NCI-H446 (cell line): ENCODE measurements at regions not wholly inside any gene's neighbourhood (a gene's known extent, or its start where the extent isn't known, plus 50 kb on each side); places are given as distances from the start of the nearest gene placed in this dataset.
"Not testable (repeated sequence)": the region's sequence is repeated elsewhere in the genome, so short reads cannot be mapped to it uniquely, and the experiment has no call there.

ENCODE experiments used
- DNase-seq, 2 experiments: peaks; one replicate each; lab custom pipeline; 2025; lab: John Stamatoyannopoulos, UW

GRCh38 chr7:106562711-106563366, 98.1 kb downstream of the CCDC71L start:
- DNase-seq = no peak

GRCh38 chr7:106561666-106562411, 99.1 kb downstream of the CCDC71L start:
- DNase-seq = no peak

GRCh38 chr7:106561151-106561550, 99.8 kb downstream of the CCDC71L start:
- DNase-seq = no peak

- no peak for DNase-seq
These were observed 100.5 kb downstream of the CCDC71L start for GRCh38 chr7:106560482-106560881.

DNA sequence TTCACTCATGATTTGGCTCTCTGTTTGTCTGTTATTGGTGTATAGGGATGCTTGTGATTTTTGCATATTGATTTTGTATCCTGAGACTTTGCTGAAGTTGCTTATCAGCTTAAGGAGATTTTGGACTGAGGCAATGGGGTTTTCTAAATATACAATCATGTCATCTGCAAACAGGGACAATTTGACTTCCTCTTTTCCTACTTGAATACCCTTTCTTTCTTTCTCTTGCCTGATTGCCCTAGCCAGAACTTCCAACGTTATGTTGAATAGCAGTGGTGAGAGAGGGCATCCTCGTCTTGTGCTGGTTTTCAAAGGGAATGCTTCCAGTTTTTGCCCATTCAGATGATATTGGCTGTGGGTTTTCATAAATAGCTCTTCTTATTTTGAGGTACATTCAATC, 104.7 kb downstream of the CCDC71L start:
- DNase-seq = not testable (repeated sequence)

- not testable (repeated sequence) for DNase-seq
These were observed 106.3 kb downstream of the CCDC71L start for GRCh38 chr7:106554623-106555022.

GRCh38 chr7:106553446-106553836, 107.5 kb downstream of the CCDC71L start:
- no peak for DNase-seq

- DNase-seq = no peak
These were observed 108.1 kb downstream of the CCDC71L start for GRCh38 chr7:106552645-106553445.

DNA sequence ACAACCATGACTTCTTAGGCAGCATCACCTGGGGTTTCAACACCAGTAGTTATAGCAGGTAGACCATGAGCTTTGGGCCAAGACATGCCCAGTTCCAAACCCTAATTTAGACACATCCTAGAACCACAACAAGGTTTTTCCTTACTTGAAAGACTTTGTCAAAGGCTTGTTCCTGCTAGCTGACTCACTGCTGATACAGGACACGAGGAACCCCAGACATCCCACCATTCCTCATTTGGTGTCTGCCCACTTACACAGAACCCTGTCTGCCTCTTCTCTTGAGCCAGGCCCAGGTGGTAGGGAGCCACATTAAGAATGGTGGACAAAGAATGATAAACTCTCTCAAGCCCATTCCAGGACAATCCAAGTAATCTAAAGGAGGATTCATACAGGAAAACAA, 109.0 kb downstream of the CCDC71L start:
- DNase-seq = no peak

DNA sequence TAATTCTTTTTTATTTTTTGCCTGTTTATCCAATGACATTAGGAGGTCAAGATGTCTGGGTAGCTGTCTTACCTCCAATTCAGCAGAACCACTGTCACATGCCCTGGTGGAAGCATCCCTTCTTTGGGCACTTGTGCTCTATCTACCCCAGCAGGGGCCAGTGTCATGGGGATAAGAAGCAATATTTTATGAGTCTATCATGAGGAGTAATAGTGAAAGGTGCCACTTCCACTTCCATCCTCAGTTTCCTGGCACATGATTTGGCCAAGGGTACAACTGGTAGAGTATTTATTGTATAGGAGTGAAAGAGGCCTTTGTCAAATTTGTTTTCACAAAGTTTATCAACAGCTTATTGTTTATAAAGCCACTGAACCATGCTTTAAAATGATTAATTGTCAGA, 112.5 kb downstream of the CCDC71L start:
- DNase-seq = no peak

DNA sequence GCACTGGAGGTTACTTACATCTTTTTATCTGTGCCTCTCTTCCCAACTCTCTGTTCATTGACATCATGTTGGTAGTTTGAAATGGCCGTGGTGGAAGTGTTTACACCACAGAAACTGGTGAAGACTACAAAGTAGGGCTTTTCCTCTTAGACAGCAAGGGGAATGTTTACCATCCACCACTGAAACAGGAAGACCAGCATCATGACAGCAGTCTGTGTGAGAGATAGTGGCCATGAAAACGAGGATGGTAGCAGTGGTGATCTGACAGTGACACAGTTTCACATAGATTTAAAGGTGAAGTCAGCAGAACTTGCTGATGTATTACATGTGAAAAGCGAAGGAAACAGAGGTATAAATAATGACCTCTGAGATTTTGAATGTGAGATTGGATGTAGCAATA, 115.7 kb downstream of the CCDC71L start:
- DNase-seq = no peak

- DNase-seq = no peak
These were observed 117.7 kb downstream of the CCDC71L start for GRCh38 chr7:106543221-106543757.

GRCh38 chr7:106542550-106543220, 118.3 kb downstream of the CCDC71L start:
- peak; percentile 21 to 47 for DNase-seq

DNA sequence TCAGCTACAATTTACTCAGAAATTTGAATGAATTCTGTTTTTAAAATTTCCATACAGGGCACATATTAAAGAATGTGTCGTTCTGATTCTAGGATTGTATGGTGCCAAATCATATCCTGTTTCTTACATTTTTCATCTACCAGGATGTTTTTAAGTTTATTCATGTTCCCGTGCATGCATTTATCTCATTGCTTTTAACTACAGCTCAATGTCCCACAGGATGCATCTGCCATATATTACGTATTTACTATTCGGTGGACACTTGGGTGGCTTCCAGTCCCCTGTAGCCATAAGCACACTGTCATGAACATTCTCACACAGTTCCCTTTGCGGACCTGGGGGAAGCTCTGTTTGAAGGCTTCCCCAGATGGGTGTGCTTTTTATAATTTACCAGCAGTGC, 122.3 kb downstream of the CCDC71L start:
- no peak for DNase-seq

DNA sequence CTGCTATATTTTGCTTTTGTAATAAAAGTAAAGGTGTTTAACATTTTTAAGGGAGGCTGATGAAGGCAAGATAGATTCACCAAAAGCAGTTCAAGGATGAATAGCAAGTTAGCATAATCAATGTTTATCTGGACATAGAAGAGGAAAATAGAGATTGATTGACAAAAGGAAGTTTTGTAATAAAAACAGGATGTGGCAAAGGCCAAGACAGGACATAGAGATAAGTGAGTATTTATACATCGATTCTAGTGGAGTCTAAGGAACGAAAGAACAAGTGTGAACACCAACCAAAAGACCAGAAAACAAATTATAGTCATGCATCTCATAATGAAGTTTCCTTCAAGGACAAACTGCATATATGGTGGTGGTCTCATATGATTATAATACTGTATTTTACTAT, 123.8 kb downstream of the CCDC71L start:
- DNase-seq = no peak

DNA sequence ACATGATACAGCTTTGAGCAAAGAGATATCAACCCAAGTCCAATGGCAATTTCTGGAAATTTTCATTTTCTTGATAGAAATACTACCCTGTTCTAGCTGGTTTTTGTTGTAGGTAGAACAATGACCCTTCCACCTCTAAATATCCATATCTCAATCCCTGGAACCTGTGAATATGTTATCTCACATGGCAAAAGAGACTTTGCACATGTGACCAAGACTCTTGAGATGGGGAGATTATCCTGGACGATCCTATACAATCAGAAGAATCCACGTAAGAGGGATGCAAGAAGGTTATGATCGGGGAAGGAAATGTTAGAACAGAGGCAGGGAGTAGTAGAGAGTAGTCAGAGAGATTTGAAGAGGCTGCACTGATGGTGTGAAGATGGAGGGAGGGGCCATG, 124.9 kb downstream of the CCDC71L start:
- DNase-seq = no peak

GRCh38 chr7:106535234-106535932, 125.6 kb downstream of the CCDC71L start:
- DNase-seq = no peak

DNA sequence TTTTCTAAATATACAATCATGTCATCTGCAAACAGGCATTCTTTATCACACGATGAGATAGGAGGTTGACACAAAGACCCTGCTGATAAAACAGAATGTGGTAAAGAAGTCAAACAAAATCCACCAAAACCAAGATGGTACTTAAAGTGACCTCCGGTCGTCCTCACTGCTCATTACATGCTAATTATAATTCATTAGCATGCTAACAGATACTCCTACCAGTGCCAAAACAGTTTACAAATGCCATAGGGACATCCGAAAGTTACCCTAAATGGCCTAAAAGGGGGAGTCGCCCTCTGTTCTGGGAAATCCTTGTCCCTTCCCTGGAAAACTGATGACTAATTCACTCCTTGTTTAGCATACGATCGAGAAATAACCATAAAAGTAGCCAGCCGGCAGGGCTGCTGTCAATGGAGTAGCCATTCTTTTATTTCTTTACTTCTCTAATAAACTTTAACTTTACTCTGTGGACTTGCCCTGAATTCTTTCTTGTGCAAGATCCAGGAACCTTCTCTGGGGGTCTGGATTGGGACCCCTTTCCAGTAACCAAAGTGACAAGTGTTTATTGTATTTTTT, 126.6 kb downstream of the CCDC71L start:
- DNase-seq = no peak

GRCh38 chr7:106530183-106530582, 130.8 kb downstream of the CCDC71L start:
- not testable (repeated sequence) for DNase-seq

- not testable (repeated sequence) for DNase-seq
These were observed 134.3 kb downstream of the CCDC71L start for GRCh38 chr7:106526617-106527016.

DNA sequence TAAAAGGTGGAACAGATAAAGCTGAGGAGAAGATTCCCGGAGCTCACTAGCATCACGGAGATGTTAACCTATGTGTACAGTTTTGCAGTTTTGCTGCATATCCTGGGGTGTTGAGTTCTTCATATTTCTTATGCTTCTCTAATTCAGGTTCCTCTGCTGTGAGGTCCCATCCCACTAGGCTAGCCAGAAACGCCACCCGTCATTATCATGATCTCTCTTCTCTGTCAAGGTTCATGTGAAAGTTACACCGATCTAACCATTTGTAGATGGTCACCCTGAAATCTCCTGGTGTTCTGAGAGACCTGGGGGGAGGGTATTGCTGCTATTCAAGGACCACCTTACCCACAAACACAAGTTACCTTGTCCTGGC, 136.3 kb downstream of the CCDC71L start:
- DNase-seq = no peak
